Thymus (tissue), 11 donors: ENCODE measurements at regions not wholly inside any gene's neighbourhood (a gene's known extent, or its start where the extent isn't known, plus 50 kb on each side); places are given as distances from the start of the nearest gene placed in this dataset.
"Not testable (repeated sequence)": the region's sequence is repeated elsewhere in the genome, so short reads cannot be mapped to it uniquely, and the experiment has no call there.

ENCODE experiments used
- DNase-seq, 9 donors: peaks; one replicate each; pipeline ENCODE4 v3.0.0-alpha.2; 2013; ENCODE audit warnings: low spot score in 9 of 9, low read depth in 6 of 9, missing footprints in 1 of 9
- H3K27ac ChIP-seq, 2 donors: one replicate each; pipeline ENCODE4 v1.5.1; 2013; ENCODE audit warnings: control low read depth in 1 of 2, low read depth in 1 of 2, low read length in 1 of 2, mild to moderate bottlenecking in 1 of 2, moderate library complexity in 1 of 2
- H3K27me3 ChIP-seq, 2 donors: one replicate each; pipeline ENCODE4 v1.5.1; 2013; ENCODE audit warnings: low read length in 1 of 2; ENCODE audit not compliant: control insufficient read depth in 2 of 2, insufficient read depth in 1 of 2
- H3K36me3 ChIP-seq, 2 donors: one replicate each; pipeline ENCODE4 v1.5.1; 2013; ENCODE audit warnings: low read length in 1 of 2, mild to moderate bottlenecking in 1 of 2, moderate library complexity in 1 of 2; ENCODE audit not compliant: control insufficient read depth in 2 of 2, insufficient read depth in 2 of 2
- H3K4me1 ChIP-seq, 2 donors: one replicate each; pipeline ENCODE4 v1.5.1; 2013; ENCODE audit warnings: low read length in 2 of 2; ENCODE audit not compliant: control insufficient read depth in 2 of 2, insufficient read depth in 2 of 2
- H3K4me3 ChIP-seq, 2 donors: one replicate each; pipeline ENCODE4 v1.5.1; 2013; ENCODE audit warnings: low read length in 2 of 2, control low read depth in 1 of 2, mild to moderate bottlenecking in 1 of 2
- H3K9me3 ChIP-seq, 2 donors: one replicate each; pipeline ENCODE4 v1.5.1; 2013; ENCODE audit warnings: low read length in 1 of 2, mild to moderate bottlenecking in 1 of 2; ENCODE audit not compliant: control insufficient read depth in 2 of 2, insufficient read depth in 1 of 2
- WGBS: extraction: QIAGEN DNeasy Blood & Tissue Kit; methylation state at CpG from one replicate; pipeline ENCODE4 v1.1.7; 2013; 5-methylcytosine and 5-hydroxymethylcytosine counted together
- donor health status: healthy.

GRCh38 chrX:65819983-65820382, 152.5 kb downstream of the MSN start:
- H3K9me3 ChIP-seq, H3K4me3 ChIP-seq, H3K4me1 ChIP-seq, DNase-seq, H3K27ac ChIP-seq, H3K36me3 ChIP-seq, H3K27me3 ChIP-seq: not testable (repeated sequence)
- WGBS: 100% methylated on average over 1 of the region's 1 CpG

- Histone ChIP-seq H3K27ac (no peak overlapping the region), H3K36me3 (no peaks in the 10 kb centered on the region), H3K27me3 (no peaks in the 10 kb centered on the region), H3K4me3 (no peak overlapping the region), H3K4me1 (no peaks in the 10 kb centered on the region), H3K9me3 (peaks cover 0 to 3% of the 10 kb centered on the region in 2 donors)
- WGBS: 96% methylated on average over 1 of the region's 1 CpG
- DNase-seq: no peak
Observed at GRCh38 chrX:65813245-65813644, 145.8 kb downstream of the MSN start.

GRCh38 chrX:65811558-65812228, 144.2 kb downstream of the MSN start:
- DNase-seq: no peak
- H3K9me3 ChIP-seq: peaks cover 0 to 3% of the 10 kb centered on the region in 2 donors
- no peak overlapping the region for H3K27ac ChIP-seq
- no peaks in the 10 kb centered on the region for H3K27me3 ChIP-seq
- H3K36me3 ChIP-seq: no peaks in the 10 kb centered on the region
- no peak overlapping the region for H3K4me3 ChIP-seq
- no peaks in the 10 kb centered on the region for H3K4me1 ChIP-seq
